HG03520 (cell line): ENCODE measurements at regions not wholly inside any gene's neighbourhood (a gene's known extent, or its start where the extent isn't known, plus 50 kb on each side); places are given as distances from the start of the nearest gene placed in this dataset.
"Not testable (repeated sequence)": the region's sequence is repeated elsewhere in the genome, so short reads cannot be mapped to it uniquely, and the experiment has no call there.

Experiments used
- ATAC-seq: cut with Tn5 transposase; IDR thresholded peaks from one replicate; pipeline ENCODE4 v1.9.1; 2021; ENCODE audit warnings: mild to moderate bottlenecking, moderate library complexity; ENCODE audit not compliant: unreplicated experiment

DNA sequence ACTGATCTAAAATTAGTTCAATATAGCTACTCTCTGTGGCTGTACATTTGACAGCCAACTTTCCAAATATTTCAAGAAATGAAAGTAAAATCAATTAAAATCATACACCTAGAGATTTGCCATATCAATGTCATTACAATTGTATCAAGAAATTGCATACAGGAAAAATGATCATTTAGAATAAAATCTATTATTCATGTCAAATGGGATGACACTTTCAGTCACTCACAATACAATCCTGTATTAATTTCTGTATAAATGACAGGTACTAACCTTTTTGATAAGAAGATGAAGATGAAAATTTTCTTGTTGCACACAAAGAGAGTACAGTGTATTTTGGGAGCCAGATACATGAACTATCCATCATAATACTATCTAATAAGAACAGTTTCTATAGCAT, 1588.9 kb upstream of the PRMT6 start:
- no peak for ATAC-seq

DNA sequence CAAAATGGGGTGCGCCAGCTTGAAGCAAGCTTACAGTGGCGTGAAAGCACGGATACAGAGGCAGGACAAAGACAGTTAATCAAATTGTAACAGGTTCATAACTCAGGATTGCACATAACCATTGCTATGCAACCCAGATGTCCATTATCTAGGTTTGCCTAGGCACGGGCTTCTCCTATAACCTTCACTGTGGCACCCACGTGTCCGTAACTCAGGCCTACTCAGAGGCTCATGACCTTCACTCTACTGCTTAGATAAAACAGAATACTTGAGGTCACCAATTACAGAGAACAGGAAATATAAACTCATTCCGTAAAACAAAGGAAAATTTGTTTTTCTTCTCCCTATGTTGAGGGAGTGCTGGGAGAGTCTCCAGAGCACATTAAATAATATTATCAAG, 1585.9 kb upstream of the PRMT6 start:
- not testable (repeated sequence) for ATAC-seq

DNA sequence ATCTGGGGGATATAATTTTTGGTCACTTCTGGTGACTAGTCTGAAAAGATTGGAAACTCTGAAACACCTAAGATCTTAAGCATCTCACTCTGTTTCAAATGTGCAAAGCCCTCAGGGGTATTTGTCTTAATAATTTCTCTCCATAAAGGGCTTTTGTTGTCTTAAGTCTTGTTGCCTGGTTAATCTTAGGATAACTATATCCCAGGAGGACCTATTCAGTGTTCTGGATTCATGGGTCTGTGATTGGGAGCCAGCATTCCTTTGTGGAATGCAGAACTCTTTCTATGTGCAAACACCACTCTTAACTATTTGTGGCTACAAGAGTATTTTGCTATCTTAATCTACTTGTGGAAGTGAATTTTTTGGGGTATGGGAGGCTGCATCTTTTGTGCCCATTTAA, 1573.0 kb upstream of the PRMT6 start:
- ATAC-seq, result no peak

GRCh38 chr1:105485207-105485606, 1571.3 kb upstream of the PRMT6 start:
- ATAC-seq, result no peak

DNA sequence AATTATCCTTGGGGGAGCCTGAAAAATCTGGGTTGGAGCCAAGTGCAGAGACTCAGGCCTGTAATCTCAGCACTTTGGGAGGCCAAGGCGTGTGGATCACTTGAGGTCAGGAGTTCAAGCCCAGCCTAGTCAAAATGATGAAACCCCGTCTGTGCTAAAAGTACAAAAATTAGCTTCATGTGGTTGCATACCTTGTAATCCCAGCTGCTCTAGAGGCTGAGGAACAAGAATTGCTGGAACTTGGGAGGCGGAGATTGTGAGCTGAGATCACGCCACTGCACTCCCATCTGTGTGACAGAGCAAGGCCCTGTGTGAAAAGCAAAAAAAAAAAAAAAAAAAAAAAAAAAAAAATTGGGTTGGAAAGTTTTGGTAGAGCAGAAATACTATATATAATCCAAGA, 1563.6 kb upstream of the PRMT6 start:
- no peak for ATAC-seq

GRCh38 chr1:105516068-105516467, 1540.4 kb upstream of the PRMT6 start:
- no peak for ATAC-seq

DNA sequence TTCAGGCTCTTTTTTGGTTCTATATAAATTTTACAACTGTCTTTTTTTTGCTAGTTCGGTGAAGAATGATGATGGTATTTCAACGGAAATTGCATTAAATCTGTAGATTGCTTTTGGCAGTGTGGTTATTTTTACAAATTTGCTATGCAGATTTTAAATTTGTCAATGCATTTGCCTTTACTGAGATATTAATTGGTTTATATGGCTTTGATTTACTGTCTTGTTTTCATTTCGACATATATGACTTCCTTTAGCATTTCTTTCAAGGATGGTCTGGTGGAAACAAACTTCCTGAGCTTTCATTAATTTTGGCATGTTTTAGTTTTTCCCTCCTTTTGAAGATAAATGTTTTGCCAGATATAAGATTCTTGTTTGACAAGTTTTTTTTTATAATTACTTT, 1522.5 kb upstream of the PRMT6 start:
- ATAC-seq, result no peak

DNA sequence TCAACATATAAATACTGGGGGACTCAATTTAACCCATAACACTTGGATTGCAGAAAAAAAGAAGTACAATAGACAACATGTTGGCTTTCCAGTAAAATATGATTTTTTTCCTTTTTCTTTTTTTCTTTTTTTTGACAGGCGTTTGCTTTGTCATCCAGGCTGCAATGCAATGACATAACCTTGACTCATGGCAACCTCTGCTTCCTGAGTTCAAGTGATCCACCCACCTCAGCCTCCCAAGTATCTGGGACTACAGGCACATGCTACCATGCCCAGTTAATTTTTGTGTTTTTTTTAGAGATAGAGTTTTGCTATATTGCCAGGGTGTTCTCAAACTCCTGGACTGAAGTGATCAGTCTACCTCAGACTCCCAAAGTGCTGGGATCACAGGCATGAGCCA, 1512.0 kb upstream of the PRMT6 start:
- ATAC-seq, result no peak

DNA sequence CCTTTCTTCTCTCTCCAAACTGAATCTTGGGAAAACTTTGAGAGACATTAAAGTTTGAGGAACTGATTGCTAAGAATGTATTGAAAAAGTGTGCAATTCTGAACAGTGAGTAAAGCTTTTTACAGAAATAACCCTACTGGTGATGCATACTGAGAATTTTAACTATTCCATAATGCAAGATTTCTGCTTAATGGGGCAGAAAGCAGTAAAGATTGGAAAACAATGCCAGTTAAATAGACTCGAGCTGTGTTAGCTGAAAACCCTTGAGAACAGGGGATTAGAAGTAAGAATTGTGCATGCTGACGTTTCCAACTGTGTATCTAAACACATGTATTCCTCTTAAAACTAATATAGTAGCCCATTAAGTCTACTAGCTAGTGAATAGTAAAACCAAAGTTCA, 1500.2 kb upstream of the PRMT6 start:
- no peak for ATAC-seq

GRCh38 chr1:105558023-105558422, 1498.5 kb upstream of the PRMT6 start:
- ATAC-seq, result no peak

DNA sequence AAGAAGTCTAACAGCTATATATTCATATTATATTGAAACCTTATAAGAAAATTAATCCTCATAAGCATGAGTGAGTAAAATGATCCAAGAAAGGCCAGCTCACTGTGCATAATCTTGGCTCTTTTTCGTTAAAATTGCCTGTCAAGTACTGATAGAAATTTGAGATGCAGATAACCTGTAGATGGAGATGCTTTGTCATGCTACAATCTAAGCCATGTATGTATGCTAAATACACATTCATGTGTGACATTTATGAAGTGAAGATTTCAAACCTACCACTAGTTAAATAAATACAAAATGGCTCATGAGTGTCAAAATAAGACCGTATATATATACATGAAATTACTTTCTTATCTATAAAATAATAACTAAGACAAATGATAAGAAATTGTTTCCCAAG, 1491.5 kb upstream of the PRMT6 start:
- ATAC-seq, result no peak

DNA sequence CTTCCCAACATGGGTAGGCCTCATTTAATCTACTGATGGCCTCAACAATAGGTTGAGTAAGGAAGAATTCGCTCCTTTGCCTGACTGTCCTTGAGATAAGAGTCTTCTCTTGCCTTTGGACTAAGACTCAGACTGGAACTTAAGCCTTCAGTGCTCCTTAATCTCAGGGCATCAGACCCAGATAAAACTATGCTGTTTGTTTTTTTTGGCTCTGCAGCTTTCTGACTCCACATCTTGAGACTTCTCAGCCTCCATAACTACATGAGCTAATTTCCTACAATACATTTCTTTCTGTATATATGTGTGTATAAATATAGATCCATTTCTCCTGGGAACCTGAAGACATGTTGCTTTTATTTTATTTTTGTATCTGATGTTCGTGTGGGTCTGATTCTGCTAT, 1470.7 kb upstream of the PRMT6 start:
- no peak for ATAC-seq

- no peak for ATAC-seq
Measured at GRCh38 chr1:105591681-105592080, 1464.8 kb upstream of the PRMT6 start.

DNA sequence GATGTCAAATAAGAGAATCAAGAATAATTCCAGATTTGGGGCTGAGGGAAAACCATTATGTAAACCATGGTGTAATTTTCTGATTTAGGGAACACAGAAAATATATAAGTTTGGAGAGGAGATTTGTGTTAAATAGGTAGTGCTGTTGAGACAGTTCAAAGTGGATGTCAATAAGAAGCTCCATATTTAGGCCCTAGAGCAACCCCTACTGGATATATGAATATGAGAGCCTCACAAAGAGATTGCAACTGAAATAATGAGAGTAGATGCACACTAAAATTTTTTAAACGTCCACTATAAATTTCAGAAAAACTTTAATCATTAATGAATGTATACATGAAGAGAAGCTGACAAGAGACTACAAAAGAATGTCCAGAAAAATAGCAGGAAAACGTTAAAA, 1447.8 kb upstream of the PRMT6 start:
- ATAC-seq, result no peak

DNA sequence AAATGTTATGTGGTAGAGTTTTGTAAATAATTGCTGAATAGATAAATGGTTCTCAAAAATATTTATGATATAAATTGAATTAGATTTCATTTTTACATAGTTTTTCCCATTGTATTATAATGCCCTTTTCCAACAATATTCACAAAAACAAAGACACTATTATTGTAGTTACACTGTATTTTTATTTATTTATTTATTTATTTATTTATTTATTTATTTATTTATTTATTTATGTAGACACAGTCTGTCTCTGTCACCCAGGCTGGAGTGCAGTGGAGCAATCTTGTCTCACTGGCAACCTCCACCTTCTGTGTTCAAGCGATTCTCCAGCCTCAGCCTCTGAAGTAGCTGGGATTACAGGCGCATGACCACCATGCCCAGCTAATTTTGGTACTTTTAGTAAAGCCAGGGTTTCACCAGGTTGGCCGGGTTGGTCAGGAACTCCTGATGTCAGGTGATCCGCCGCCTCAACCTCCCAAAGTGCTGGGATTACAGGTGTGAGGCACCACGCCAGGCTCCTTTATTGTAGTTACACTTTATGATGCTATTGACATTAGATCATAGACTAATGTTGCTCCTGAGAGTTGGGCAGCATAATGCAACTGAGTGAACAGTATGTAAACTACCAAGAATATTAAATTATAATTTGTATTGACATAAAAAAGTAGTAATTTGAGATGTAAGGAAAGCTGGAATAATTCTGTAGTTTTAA, 1430.0 kb upstream of the PRMT6 start:
- ATAC-seq, result no peak

- ATAC-seq, result not testable (repeated sequence)
Measured at GRCh38 chr1:105631153-105631744, 1425.2 kb upstream of the PRMT6 start.

GRCh38 chr1:105632342-105633196, 1423.9 kb upstream of the PRMT6 start:
- ATAC-seq, result no peak

DNA sequence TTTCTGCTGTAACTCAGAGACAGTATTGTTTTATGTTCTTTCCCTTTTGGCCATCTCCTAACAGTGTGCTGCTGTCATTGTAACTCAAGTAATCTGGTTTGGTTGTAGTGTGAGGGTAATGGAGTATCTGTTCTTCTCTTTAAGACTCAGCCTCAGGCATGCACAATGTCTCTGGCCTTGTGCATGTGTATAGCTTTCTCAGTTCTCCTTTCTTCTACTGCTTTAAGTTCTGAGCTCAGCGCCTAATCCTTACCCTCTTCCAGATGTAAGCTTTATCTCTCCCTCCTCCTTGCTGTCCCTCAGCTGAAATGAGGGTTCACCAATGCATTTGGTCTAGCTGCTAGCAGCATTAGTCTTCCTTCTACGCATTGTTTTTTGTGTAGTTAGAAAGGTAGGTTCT, 1420.4 kb upstream of the PRMT6 start:
- no peak for ATAC-seq

DNA sequence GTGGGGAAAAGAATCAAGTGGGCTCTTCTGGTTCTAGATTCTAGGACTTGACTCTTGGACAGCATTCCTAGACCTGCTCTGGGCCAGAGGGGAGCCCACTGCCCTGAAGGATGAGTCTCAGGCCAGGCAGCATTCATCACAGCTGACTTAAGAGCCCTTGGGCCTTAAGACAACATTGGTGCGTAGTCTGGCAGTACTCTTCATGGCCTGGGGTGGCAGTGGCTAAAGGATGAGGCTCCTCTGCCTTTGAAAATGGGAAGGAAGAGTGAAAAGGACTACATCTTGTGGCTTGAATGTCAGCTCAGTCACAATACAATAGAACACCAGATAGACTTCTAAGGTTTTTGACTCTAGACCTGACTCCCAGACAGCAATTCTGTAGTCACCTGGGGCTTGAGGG, 1415.1 kb upstream of the PRMT6 start:
- no peak for ATAC-seq

- ATAC-seq, result no peak
Measured at GRCh38 chr1:105652109-105652508, 1404.4 kb upstream of the PRMT6 start.

DNA sequence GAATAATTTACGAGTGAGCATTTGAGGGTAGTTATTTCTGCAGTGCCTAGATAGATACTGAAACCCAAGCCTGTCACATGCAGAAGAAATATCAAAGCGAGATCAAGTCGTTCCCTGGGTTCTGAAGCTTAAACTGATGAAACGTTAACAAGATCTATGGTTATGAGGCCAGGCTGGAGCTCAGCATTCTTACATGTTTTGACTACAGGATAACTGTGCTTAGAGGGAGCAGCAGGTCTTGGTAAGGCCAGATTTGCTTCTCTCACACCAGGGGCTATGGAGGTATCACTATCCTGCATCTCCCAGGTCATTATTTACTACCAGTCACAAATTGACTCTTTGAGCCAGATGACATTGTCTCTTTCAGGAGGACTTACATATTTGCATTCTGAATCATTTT, 1401.4 kb upstream of the PRMT6 start:
- no peak for ATAC-seq

DNA sequence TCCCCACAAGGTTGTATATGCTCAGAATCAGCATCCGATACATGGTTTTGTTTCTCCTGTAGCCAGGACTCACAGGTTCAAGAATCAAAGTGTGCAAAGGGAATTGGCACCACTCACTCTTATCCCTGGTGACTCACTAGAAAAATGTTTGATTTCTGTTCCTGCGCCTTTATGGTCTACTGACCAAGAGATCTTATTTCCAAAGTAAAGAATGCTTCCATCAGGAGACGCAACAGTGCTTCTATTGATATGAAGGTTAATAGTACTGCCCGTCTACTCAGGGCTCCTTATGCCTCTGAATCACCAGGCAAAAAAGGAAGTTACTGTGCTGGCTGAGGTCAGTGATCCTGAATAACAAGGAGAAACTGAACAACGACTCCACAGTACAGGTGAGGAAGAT, 1392.0 kb upstream of the PRMT6 start:
- ATAC-seq, result no peak
